Globus pallidus (tissue), 1 donor: ENCODE measurements at regions not wholly inside any gene's neighbourhood (a gene's known extent, or its start where the extent isn't known, plus 50 kb on each side); places are given as distances from the start of the nearest gene placed in this dataset.

Source experiments
- DNase-seq: peaks from one replicate; pipeline ENCODE4 v3.0.0-alpha.2; 2015; ENCODE audit warnings: low spot score

DNA sequence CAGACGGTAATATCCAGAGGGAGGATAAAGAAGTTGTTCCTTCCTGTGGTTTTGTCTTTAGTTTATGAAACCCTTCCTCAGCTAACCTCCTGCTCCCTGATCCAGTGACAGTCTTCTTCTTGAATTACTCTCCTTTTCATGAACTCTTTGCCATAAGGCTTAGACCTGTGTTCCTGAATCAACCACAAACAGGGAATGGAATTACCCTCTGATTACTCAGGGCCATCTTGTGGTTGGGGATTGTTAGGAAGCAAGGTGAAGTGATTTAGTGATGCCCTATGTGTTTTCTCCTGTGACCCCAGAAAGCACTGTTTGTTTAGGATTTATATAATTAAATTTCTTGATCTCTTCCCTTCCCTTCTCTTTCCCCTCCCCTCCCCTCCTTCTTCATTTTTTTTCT is 409.1 kb downstream of the TAF11L14 start:
- no peak for DNase-seq

DNA sequence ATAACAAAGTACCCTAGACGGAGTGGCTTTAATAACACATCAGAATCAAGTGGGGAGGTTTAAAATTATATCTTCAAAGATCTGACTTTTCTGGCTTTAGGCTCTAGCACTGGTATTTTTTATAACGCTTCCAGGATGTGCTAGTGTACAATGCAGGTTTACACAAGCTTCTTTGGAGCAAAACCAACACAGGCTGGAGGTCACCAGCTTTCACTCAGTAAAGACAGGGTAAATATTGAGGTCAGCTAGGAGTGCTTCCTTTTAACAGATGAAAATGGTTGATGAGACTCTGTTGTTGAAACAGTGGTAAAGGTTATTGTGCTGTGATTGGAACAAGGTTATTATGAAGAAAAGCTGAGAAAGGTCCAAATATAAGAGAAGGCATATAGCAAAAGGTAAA is 414.2 kb downstream of the TAF11L14 start:
- DNase-seq, result no peak

DNA sequence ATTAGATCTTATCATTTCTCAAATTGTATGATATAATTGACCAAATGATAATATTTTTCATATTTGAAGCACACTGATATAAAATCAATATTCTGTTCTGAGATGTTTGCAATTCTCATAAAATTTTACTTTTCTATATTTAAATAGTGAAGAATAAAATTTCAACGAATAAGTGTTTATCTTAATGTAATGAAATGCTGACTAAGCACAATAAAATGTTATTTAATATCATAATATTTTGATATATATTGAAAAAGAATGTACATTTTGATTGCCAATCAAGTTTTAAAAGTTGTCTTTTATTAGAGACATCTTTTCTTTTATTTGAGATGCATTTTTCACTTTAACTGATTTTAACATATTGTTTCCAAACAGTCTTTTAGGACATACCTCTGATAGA is 416.1 kb downstream of the TAF11L14 start:
- DNase-seq, result no peak

DNA sequence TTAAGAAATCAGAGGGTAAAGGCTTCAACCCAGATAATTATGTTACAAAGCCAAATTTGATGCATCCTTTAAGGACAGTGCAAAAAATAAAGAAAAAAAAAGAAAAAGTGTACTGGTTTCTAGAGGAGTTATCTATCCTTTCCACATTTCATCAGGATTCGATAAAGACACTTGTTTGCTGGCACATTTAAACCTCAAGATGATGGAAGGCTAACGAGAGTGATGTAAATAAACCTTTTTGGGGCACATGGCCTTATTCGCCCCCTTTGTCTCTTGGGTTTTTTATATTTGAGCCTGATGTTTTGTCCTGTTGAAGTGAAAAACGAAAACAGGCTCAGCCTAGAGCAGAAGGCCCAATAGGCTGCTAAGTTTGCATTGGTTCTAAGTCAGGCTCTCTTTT is 416.5 kb downstream of the TAF11L14 start:
- DNase-seq, result no peak

DNA sequence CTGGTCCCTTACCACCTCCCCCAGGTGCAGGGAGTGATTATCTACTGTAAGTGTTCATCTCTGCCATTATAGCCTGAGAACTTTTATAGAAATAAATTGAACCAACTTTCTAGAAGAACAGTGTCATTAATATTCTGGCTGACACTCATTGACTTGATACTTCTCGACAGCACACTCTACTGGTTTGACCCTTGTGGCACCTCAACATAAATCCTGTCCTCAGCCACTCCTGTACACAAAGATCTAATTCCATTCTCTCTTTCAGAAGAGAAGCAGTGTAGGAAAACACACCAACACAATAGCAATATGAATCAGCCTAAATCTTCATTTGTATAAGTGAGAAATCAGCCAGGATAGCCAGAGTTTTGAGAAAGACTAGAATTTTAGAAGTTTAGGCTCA is 417.7 kb downstream of the TAF11L14 start:
- no peak for DNase-seq

DNA sequence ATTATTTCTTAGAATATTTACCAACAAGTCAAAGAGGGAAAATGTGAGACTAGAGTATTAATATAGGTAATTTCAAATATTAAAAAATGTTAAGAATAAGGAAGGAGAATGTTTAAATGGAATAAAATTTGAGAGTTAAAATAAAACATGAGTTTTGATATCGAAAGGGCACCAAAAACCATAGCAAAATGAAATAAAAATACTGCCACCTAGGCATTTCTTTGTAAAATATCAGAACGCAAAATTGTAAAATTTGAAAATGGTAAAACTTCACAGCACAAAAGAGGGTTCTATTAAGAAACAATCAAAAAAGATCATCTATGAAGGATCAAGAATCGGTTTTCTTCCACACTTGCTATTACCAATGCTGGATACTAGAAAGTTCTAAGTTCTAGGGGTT is 418.3 kb downstream of the TAF11L14 start:
- DNase-seq, result no peak

DNA sequence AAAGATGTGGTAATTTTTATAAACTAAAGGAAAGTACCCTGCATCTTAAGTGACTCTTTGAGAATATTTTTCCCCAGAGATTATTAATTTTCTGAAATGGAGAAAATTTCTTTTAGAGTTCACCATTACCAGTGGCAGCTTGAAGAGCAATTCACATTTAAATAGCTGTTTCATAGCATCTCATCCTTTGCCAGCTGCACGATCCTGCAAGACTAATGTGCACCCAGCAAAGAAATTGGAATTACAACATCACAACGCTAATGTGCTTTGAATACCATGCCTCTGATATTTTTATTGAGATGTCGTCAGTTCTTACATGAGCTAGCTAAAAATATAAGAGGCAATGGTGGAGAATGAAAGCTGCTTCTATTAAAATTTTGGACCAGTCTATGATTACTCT is 423.5 kb downstream of the TAF11L14 start:
- no peak for DNase-seq

DNA sequence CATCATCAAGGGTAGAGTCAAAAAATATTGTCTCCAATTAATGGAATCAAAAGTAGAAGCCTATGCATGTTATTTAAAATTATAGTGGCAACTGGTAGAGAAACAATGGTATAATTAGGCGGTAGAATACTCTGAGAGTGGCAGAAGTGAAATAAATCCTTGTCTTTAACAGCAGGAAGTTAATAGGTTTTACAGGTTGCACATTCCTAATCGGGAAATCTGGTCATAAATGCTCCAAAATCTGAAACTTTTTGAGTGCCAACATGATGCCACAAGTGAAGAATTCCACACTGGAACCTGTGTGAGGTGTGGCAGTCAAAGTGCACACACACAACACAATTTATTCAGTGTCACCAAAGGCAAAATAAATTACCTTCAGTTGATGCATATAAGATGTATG is 433.4 kb downstream of the TAF11L14 start:
- no peak for DNase-seq

DNA sequence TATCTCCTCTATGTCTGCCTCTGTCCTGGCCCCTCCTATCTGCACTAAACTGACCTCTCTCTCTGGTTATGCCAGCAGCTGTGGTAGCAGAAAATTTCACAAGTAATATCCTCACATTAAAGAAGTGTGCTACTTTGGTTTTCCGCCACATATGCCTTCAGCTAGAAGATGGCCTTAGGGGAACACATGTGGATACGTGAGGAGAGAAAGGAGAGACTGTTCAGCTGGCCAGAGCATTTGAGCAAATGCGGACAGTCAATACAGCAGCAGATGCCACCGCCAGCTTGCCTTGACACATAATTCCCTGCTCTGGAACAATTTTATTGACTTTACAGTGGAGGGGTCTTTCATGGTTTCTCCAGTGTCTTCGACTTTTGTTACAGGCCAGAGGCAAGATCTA is 434.6 kb downstream of the TAF11L14 start:
- DNase-seq, result no peak

DNA sequence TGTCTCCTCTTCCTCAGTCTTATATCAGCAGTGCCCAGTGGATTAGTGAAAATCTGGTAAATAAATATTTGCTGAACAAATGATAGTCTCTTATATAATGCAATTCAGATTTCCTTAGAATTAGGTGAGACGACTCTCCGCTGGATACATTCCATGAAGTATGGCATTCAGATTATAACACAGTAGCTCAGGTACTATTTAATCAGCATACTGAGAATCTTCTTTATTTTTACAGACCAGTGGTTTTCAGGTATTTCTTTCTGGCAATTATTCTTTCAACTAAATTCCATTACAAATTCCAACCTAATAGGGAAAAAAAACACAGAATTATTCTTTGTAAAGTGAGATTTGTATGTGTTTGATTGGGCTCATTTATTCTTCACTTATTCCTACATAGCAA is 435.5 kb downstream of the TAF11L14 start:
- DNase-seq, result no peak

DNA sequence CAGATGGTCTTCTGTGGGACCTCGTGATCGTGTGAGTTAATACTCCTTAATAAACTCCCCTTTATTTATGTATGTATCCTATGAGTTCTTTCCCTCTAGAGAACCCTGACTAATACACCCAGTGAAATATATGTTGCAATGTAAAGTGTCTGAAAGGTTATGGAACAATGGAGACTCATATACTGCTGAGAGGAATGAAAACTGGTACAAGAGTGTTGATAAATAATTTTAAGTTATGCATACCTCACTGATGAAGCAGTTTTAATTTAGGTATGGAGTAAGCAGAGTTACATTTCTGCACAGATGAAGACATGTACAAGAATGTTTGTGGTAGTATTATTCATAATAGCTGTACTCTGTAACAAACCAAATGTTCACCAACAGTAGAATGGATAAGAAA is 438.3 kb downstream of the TAF11L14 start:
- DNase-seq, result no peak

DNA sequence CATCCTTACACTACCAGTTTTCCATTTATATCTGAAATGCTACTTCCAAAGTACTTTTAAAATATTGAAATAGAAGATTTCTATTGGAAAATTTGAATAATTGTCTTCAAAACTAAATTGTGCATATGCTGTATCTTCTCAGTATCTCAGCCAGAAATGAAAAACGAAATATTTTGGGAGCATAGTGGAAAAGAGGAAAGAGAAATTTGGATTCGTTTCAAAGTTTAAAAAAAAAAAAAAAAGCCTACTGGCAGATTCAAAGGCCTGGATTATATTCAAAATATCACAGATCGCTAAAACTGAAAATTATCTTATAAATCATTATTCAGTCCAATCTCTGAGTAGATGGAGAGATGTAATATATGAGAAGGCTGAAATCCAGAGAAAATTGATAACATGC is 440.7 kb downstream of the TAF11L14 start:
- no peak for DNase-seq

DNA sequence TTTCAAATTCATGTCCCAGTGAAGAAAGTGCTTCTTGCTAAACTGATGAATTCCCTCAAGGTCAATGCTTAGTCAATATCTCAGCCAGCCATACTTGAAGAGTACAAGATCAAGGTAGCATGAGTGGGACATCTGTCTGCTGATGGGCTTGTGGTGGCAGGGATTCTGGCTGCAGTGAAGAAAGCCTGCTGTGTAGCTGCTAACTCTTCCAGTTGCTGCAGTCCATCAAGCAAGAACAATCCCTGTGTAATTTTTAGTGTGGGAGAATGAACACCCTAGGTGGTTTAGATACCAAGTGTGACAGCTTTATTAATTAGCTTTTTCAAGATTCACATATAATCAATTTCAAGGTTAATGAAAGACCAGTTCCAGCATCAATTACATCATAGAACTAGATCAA is 443.9 kb downstream of the TAF11L14 start:
- no peak for DNase-seq

DNA sequence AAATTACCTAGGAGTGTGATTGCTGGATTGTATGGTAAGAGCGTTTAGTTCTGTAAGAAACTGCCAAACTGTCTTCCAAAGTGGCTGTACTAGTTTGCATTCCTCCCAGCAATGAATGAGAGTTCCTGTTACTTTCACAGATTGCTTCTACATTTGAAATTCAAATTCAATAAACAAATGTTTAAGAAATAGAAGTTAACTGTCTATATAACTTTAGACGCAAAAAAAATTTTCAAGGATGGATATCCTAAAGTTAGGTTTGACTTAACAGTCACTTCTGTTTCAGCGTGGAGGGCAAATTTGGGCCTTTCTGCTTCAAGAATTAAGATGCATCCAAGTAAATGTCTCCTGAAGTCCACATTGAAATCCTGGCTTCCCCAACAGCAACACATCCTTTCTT is 445.6 kb downstream of the TAF11L14 start:
- no peak for DNase-seq

DNA sequence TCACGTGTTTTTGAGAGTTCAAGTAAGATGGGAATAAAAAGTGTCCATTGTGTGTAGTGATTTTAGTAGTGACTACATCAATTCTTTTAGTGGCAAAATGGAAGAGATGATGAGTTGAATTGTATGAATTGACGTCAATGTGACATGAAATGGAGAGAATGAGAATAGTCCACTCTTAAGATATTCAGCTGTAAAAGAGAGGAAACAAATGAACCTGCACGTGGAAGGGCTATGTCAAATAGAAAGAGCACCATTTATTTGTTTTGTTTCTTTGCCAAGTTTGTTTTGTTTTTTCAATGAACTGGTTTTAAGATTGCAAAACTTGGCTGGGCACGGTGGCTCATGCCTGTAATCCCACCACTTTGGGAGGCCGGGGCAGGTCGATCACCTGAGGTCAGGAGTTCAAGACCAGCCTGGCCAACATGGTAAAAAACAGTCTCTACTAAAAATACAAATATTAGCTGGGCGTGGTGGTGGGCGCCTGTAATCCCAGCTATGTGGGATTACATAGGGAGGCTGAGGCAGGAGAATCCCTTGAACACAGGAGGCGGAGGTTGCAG is 453.8 kb downstream of the TAF11L14 start:
- no peak for DNase-seq

DNA sequence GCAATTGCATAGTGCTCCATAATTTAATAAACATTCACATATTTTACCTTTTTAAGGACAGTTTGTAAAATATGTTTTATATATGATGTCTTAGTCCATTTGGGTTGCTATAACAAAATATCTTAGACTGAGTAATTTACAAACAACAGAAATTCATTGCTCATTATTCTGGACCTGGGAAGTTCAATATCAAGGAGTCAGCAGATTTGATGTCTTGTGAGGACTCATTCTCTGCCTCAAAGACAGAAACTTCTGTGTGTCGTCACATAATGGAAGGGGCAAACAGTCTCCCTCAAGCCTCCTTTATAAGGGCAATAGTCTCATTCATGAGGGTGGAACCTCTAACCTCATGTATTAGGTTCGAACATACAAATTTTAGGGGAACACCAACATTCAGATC is 455.9 kb downstream of the TAF11L14 start:
- no peak for DNase-seq

DNA sequence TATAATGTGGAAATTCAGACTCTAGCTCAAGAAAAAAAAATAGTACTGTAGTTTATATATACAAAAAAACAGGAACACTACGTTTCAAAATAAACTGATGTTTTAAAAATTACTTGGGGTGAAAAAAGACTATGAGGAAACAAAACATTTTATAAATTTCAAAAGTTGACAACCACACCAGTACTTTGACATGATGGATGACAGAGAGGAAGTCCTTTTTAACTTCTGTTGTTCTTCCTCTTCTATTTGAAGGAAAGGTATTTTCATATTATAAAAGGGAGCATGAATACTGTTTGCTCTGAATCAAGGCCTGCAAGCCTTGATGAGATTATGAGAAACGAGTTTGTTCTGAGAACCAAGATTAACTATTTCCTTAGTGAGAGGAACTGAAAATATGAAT is 456.9 kb downstream of the TAF11L14 start:
- no peak for DNase-seq

DNA sequence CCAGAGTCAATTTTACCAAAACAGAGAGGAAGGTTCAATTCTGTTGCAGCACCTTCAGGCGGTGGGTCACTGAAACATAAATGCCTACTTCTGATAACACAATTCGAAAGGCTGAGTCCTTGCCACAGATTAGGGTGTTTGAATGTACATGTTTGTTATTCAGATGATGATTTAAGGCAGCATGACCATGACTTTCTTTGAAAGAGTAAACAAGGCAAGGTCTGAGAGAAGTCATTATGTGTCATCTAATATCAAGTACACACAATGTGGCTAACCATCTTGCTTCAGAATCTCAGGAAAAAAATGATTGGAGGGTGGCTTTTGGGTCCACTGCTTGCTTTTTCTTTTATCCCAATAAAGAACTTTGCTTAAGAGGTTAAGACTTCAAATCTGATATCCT is 457.5 kb downstream of the TAF11L14 start:
- DNase-seq, result no peak

DNA sequence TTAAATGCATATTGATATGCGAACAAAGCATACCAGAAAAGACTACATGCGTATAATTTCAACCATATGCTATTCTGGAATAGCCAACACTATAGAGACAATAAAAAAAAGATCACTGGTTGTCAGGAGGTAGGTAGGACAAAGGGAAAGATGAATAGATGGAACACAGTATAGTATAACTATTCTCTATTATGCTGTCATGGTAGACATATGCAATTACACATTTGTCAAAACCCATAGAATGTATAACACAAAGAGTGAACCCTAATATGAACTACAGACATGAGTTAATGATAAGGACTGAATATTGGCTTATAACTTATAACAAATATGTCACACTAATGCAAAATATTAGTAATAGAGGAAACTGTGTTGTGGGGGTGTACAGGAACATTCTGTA is 460.8 kb downstream of the TAF11L14 start:
- no peak for DNase-seq

DNA sequence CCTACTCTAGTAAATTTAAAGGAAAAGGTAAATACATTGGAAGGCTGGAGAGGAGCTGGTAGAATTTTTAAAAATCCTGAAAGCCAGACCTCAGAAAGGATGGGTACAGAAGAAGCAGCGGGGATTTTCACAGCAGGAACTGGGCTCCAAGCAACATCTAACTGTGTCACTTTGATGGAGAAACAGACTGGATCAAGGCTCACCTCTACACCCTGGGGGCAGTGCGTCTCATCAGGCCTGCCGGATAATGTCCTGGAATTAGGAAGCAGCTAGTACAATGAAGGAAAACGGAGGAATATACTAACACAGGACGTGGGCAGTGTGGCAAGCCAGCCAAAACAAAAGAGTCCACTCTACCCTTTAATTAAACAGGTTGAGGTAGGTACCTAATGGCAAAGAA is 463.6 kb downstream of the TAF11L14 start:
- no peak for DNase-seq

DNA sequence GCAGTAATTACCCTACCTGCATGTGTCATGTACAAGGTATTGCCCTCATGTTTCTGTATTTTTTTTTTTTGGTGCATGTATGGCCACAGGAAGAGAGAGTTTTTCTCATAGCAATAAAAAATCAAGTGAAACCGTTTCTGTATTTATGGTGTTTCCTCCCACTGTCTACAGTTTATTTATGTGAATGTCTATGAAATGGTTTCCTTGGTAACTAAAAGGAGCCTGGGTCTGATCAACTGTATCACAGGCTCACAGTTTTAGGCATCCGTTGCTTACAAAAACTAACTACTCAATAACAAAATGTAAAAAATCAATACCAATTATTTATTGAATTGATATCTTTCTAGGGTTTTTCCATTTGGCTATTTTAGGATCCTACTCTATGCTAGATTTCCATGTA is 464.4 kb downstream of the TAF11L14 start:
- no peak for DNase-seq

DNA sequence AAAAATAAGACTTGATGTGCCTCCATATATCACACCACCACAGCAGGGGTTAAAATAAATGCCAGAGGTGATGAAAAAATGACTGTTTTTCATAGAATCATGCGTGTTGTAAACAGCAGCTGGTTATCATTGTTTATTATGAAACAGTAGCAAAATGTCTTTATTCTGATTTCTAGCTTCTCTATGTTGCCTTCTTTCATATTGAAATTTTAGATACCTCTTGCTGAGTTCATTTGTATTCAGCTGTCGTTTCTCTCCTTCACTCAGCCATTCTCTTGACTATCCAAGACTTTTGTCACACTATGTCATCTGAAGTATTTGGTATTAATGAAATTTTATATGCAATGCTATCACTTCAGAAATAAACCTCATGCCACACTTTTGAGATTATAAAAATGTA is 465.0 kb downstream of the TAF11L14 start:
- no peak for DNase-seq

DNA sequence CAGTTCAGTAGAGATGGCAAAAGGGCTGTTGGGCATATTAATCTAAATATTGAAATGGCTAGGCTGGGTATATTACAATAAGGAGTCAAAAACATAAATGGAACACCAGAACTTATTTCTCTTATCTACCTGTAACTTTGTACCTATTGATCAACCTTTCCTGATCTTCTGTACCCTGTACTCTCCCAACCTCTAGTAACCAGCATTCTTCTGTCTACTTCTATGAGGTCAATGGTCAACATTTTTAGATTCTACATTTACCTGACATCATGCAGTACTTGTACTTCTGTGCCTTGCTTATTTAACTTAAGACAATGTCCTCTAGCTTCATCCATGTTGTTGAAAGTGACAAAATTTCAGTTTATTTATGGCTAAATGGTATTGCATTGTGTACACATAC is 467.3 kb downstream of the TAF11L14 start:
- no peak for DNase-seq

DNA sequence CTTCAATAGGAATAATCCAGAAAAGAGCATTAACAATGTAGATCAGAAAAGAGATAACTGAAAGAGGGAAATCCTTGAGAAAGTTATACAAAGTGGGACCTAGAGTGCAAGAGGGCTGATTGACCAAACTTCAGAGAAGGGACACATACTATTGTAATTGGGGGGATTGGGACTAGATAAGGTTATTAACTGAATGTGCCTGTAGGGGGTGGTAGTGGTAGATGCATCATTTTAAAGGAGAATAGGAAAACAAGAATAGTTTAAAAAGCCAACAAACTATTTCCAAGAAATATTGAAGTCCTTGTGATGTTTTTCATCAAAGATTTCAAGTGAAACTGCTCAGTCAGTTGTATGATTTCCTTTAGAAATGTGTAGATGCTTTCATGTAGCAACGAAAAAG is 468.5 kb downstream of the TAF11L14 start:
- DNase-seq, result no peak

DNA sequence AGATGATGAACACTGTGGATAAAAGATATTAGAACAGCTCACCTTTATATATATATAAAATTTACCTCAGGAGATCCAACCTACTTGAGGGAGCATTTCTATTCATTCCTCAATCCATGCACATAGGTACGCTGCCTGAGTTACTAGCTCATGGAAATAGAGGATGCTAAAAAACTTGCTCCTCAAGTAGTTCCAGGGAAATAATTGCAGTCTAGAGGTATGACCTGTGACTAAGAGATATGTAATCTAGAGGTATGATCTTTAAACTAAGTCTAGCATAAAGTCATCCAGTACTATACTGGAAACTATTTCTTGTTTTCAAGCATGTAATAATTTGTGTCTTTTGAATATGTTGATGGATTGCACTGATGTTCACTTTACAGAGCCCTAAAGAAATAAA is 471.2 kb downstream of the TAF11L14 start:
- no peak for DNase-seq
